Right lung (tissue), 2 donors: ENCODE measurements at regions not wholly inside any gene's neighbourhood (a gene's known extent, or its start where the extent isn't known, plus 50 kb on each side); places are given as distances from the start of the nearest gene placed in this dataset.
A peak's percentile ranks its signal among the peaks of the same experiment; 100 is the strongest.

ENCODE experiments used
- DNase-seq, 2 donors: peaks; one replicate each; pipeline ENCODE4 v3.0.0-alpha.2; 2013

GRCh38 chr10:59085711-59086502 is 90.5 kb upstream of the PHYHIPL start:
- no peak for DNase-seq

- no peak for DNase-seq
These were observed 89.0 kb upstream of the PHYHIPL start for GRCh38 chr10:59087486-59087885.

GRCh38 chr10:59088912-59089573 is 87.4 kb upstream of the PHYHIPL start:
- no peak for DNase-seq

- DNase-seq = no peak
These were observed 85.4 kb upstream of the PHYHIPL start for GRCh38 chr10:59090817-59091622.

GRCh38 chr10:59093461-59093860 is 83.0 kb upstream of the PHYHIPL start:
- peak in 1 of 2 donors; percentile 28 for DNase-seq

GRCh38 chr10:59096631-59097030 is 79.8 kb upstream of the PHYHIPL start:
- DNase-seq = no peak

GRCh38 chr10:59098387-59098786 is 78.1 kb upstream of the PHYHIPL start:
- DNase-seq = peak; percentile 42 to 69

GRCh38 chr10:59098831-59099452 is 77.5 kb upstream of the PHYHIPL start:
- no peak for DNase-seq

- peak in 1 of 2 donors; percentile 38 for DNase-seq
These were observed 77.0 kb upstream of the PHYHIPL start for GRCh38 chr10:59099481-59099880.

GRCh38 chr10:59102394-59102793 is 74.0 kb upstream of the PHYHIPL start:
- DNase-seq = no peak

- DNase-seq = no peak
These were observed 72.3 kb upstream of the PHYHIPL start for GRCh38 chr10:59104186-59104585.

GRCh38 chr10:59106441-59106840 is 70.0 kb upstream of the PHYHIPL start:
- no peak for DNase-seq

GRCh38 chr10:59107147-59107546 is 69.3 kb upstream of the PHYHIPL start:
- DNase-seq = no peak

- no peak for DNase-seq
These were observed 68.1 kb upstream of the PHYHIPL start for GRCh38 chr10:59108296-59108870.

GRCh38 chr10:59108886-59109288 is 67.6 kb upstream of the PHYHIPL start:
- DNase-seq = no peak

GRCh38 chr10:59109826-59110225 is 66.6 kb upstream of the PHYHIPL start:
- DNase-seq = no peak

- DNase-seq = no peak
These were observed 52.3 kb upstream of the PHYHIPL start for GRCh38 chr10:59124187-59124586.

GRCh38 chr10:59125666-59126065 is 50.8 kb upstream of the PHYHIPL start:
- DNase-seq = peak in 1 of 2 donors; percentile 21

GRCh38 chr10:59126261-59126660 is 50.2 kb upstream of the PHYHIPL start:
- no peak for DNase-seq
